IPS-15b (cell line): ENCODE measurements at regions not wholly inside any gene's neighbourhood (a gene's known extent, or its start where the extent isn't known, plus 50 kb on each side); places are given as distances from the start of the nearest gene placed in this dataset.

Experiments
- H3K27me3 ChIP-seq: one replicate; pipeline ENCODE4 v1.6.1; 2013; ENCODE audit warnings: low read length; ENCODE audit not compliant: control insufficient read depth, insufficient read depth
- H3K36me3 ChIP-seq: one replicate; pipeline ENCODE4 v1.6.1; 2013; ENCODE audit warnings: low read length; ENCODE audit not compliant: control insufficient read depth, insufficient read depth
- H3K4me1 ChIP-seq: one replicate; pipeline ENCODE4 v1.6.1; 2013; ENCODE audit warnings: mild to moderate bottlenecking, low read length; ENCODE audit not compliant: control insufficient read depth, insufficient read depth
- H3K4me3 ChIP-seq: one replicate; pipeline ENCODE4 v1.5.1; 2013; ENCODE audit warnings: low read depth, low read length
- H3K9ac ChIP-seq: one replicate; pipeline ENCODE4 v1.6.1; 2013; ENCODE audit warnings: low read depth, mild to moderate bottlenecking, low read length
- H3K9me3 ChIP-seq: one replicate; pipeline ENCODE4 v1.6.1; 2013; ENCODE audit warnings: mild to moderate bottlenecking, low read length; ENCODE audit not compliant: control insufficient read depth, insufficient read depth

DNA sequence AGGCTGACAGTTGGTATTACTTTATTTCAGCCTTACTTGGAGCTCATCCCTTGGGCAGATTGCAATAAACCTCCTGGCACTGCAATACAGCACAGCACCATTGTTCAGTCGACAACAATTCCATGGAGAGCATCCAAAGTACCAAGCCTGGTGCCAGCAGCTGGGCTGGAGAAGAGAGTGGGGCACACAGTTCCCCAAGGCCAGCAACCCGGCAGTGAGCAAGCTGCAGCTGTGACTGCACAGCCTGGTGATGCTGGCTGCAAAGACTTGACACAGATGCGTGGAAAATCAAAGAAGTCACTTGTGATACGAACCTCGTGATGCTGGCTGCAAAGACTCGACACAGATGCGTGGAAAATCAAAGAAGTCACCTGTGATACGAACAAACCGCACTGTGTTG, 125.4 kb downstream of the ATPSCKMT start:
- Histone ChIP-seq H3K4me3 (no peak overlapping the region), H3K9me3 (no peaks in the 10 kb centered on the region), H3K27me3 (no peaks in the 10 kb centered on the region), H3K9ac (no peak overlapping the region), H3K4me1 (no peaks in the 10 kb centered on the region), H3K36me3 (no peaks in the 10 kb centered on the region)

DNA sequence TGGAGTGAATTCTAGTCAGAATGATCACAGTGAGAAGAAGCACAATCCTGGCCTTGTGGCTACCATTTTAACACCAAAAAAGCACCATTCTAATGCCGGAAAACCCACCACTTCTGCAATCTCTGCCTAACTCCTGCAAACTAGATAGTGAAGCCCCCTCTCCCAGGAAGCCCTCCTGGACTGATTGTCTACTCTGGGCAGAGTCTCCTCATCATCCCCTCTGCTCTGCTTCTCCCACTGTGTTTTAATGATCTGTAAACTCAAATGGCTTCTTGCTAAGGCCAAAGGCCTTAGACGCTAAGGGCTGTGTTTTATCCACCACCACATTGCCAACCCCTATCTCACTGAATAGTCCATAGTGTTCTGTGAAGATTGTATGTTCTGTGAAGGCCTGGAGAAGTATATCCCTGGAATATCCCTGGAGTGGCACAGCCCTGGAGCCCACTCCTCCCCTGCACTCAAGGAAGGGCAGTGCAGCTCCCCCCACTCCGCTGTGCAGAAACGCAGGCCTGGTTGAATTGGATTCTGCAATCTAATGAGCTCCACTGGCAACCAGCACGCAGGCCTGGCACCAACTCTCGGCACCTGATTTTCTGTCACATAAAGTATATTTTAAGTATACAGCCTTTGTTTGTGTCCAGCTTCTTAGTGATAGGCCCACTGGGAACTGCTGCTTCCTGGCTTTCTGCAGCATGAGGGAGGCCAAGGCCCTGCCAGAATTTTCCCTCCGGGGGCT, 126.3 kb downstream of the ATPSCKMT start:
- H3K27me3 ChIP-seq, result no peaks in the 10 kb centered on the region
- no peaks in the 10 kb centered on the region for H3K4me1 ChIP-seq
- H3K9ac ChIP-seq, result no peak overlapping the region
- H3K4me3 ChIP-seq, result no peak overlapping the region
- H3K36me3 ChIP-seq, result no peaks in the 10 kb centered on the region
- H3K9me3 ChIP-seq, result no peaks in the 10 kb centered on the region

DNA sequence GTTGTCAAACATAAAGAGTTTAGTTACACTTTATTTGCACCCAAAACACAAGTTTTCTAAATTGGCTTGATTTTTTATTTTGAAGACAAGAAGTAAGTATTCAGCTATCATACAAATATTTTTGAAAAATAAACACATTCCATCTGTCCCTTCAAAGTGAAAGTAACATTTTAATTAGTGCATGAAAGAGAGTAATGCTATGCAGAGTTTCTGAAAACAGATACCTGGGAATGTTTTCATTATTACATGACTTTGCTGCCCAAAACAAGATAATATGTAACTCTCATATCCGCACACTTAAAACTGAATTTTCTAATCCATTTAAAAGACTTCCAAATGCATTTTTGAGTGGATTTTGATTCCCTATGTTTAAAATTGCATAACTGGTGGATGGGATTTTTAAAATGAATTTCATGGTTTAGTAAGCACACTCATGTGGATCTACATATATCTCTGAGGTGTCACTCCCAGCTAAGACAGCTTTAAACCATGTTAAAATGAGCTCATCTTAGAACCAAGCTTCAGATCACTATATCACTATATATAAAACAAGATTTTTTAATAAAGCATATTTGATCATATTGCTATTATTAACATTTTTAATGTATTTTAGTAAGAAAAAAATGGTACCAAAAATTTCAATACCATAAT, 127.5 kb downstream of the ATPSCKMT start:
- H3K9me3 ChIP-seq, result no peaks in the 10 kb centered on the region
- H3K9ac ChIP-seq, result no peak overlapping the region
- H3K36me3 ChIP-seq, result no peaks in the 10 kb centered on the region
- H3K4me3 ChIP-seq, result no peak overlapping the region
- no peaks in the 10 kb centered on the region for H3K27me3 ChIP-seq
- H3K4me1 ChIP-seq, result no peaks in the 10 kb centered on the region

DNA sequence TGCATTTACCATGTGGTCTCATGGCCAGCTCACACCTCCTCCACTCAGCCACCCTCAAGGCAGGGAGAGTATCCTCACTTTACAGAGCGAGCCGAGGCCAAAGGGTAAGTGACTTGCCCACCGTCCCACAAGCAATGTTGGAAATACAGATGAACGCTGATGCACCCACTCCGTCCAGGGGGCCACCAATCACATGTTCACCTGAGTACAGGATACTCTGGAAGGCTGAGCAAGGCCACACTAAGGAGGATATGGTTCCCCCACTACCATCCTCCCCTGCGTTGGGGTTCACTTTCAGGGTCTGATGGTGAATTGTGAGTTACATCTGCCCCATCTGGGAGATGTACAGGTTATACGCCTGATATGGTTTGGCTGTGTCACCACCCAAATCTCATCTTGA, 128.8 kb downstream of the ATPSCKMT start:
- Histone ChIP-seq H3K27me3 (no peaks in the 10 kb centered on the region), H3K4me1 (no peaks in the 10 kb centered on the region), H3K9ac (no peak overlapping the region), H3K9me3 (no peaks in the 10 kb centered on the region), H3K4me3 (no peak overlapping the region), H3K36me3 (no peaks in the 10 kb centered on the region)

DNA sequence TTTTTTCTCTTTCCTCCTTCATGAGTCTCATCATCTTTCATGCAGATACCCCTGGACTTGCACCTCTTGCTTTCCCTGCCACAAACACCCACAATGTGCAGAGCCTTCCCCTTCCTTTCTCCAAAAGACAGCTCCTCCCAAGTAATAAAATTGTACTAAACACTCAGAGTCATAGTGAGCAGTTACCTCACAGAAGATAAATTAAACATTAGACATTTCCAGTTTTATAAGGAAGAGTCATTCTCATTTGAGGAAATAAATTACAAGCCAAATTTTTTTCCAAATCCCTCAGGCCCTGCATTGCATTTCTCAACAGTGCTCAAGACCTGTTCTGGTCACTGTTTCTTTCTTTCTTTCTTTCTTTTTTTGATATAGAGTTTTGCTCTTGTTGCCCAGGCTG, 131.5 kb downstream of the ATPSCKMT start:
- no peak overlapping the region for H3K9ac ChIP-seq
- H3K27me3 ChIP-seq, result no peaks in the 10 kb centered on the region
- no peaks in the 10 kb centered on the region for H3K9me3 ChIP-seq
- H3K4me1 ChIP-seq, result no peaks in the 10 kb centered on the region
- no peaks in the 10 kb centered on the region for H3K36me3 ChIP-seq
- H3K4me3 ChIP-seq, result no peak overlapping the region

DNA sequence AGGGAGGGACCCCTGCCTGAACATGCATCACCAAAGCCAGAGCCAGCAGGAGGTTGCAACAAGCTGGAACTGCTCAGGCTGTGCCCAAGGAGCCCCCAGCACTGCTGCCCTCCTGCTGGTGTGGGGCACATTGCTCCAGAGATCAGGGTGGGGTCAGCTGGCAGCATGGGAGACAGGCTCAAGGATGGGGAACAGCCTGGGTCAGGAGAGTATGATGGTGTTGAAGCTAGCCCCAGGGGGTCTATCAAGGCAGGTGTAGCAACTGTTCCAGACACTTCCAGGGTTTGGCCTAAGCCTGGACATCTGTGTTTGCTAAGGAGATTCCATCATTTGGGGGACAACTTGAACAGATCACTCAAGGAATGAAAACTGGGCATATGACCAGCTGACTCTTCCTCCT, 133.1 kb downstream of the ATPSCKMT start:
- Histone ChIP-seq H3K36me3 (no peaks in the 10 kb centered on the region), H3K9ac (no peak overlapping the region), H3K4me3 (no peak overlapping the region), H3K27me3 (no peaks in the 10 kb centered on the region), H3K9me3 (no peaks in the 10 kb centered on the region), H3K4me1 (no peaks in the 10 kb centered on the region)

DNA sequence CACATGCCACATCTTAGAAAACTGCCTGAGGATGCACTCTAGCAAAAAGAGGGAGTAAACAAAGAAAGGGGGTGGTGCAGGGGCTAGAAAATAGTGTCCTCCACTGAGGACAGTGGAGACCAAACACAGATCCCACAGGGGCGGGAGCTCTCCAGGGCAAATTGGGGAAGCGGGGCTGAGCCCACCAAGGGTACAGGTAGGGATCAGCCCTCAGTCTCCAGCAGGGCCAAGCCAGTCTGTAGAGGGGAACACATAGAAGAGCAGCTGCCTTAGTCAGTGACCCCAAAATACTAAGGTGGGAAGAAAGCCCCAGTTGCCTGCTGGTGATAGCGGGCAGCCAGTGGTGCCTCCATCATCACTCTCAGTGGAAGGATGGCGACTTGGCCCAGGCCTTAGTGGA, 134.0 kb downstream of the ATPSCKMT start:
- H3K27me3 ChIP-seq, result no peaks in the 10 kb centered on the region
- H3K36me3 ChIP-seq, result no peaks in the 10 kb centered on the region
- no peaks in the 10 kb centered on the region for H3K4me1 ChIP-seq
- no peaks in the 10 kb centered on the region for H3K9me3 ChIP-seq
- no peak overlapping the region for H3K9ac ChIP-seq
- no peak overlapping the region for H3K4me3 ChIP-seq

DNA sequence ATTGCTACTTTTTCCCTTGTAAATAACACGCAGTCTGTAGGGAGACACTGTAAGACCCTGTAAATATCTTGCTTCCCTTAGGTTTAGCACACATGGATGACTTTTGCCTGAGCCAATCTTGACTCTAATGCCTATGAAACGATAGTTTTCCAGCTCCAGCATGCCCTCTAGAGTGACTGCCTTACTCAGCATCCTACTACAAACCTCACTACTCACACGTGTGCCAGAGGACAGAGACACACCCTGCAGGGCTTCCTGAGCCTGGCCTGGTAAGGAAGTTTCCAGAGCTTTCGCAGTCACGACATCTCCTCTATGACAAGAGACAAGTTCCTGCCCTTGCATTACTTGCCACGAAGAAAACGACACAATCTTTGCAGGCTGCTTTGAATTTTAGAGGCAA, 138.1 kb downstream of the ATPSCKMT start:
- Histone ChIP-seq H3K9ac (no peak overlapping the region), H3K27me3 (no peaks in the 10 kb centered on the region), H3K4me1 (no peaks in the 10 kb centered on the region), H3K36me3 (no peaks in the 10 kb centered on the region), H3K9me3 (no peaks in the 10 kb centered on the region), H3K4me3 (no peak overlapping the region)

DNA sequence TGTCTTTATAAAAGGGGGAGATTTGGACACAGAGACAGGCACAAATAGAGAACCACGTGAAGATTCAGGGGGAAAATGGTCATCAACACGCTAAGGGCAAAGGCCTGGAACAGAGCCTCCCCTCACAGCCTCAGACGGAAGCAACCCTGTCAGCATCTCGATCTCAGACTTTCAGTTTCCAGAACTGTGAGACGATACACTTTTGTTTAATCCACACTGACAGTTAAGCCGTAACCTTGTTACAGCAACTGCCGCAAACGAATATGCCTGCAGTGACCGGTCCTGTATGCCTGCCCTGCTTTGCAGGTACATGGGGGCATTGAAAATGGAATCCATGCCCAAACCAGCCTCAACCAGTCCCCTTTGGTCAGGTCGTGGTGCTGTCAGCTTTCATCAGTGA, 139.5 kb downstream of the ATPSCKMT start:
- Histone ChIP-seq H3K9me3 (no peaks in the 10 kb centered on the region), H3K4me3 (no peak overlapping the region), H3K4me1 (no peaks in the 10 kb centered on the region), H3K9ac (no peak overlapping the region), H3K36me3 (no peaks in the 10 kb centered on the region), H3K27me3 (no peaks in the 10 kb centered on the region)

DNA sequence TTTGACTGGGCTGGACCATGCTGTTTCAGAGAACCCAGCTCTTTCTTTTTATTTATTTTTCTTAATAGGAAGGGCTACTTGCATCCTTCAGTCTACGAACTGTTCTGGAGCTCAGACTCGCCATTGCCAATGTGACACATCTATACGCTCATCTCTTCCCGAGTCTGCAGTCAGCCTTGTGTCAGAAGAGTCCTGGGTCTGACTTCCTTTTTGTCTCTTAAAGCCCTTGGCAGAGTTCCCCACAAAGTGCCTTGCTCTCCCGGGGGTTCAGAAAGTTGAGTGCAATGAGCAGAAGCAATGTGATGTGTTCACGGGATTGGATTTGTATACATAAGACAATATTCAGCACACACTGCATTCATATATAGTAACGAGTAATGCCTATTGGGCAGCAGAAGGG, 140.4 kb downstream of the ATPSCKMT start:
- Histone ChIP-seq H3K9me3 (no peaks in the 10 kb centered on the region), H3K4me3 (no peak overlapping the region), H3K4me1 (peaks cover 1% of the 10 kb centered on the region), H3K27me3 (no peaks in the 10 kb centered on the region), H3K9ac (no peak overlapping the region), H3K36me3 (no peaks in the 10 kb centered on the region)

DNA sequence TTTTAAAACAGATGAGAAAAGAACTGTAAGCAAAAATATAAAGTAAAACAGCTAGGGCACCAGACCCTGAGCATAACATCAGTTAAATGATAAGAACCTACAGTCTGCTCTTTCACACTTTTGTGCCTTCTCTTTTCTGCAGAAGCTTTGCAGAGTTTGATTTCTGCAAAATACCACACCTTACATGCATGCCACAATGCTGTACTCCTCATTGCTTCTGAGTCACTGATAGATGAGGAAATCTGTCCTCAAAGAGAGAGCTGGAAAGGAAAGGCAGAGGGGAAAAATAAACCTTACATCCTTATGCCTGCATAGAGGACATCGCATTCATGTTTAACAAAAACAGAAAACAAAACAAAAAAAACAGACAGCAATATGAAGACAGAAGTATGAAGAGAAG, 142.9 kb downstream of the ATPSCKMT start:
- Histone ChIP-seq H3K36me3 (no peaks in the 10 kb centered on the region), H3K4me1 (peaks cover 6% of the 10 kb centered on the region), H3K9ac (no peak overlapping the region), H3K9me3 (no peaks in the 10 kb centered on the region), H3K4me3 (no peak overlapping the region), H3K27me3 (no peaks in the 10 kb centered on the region)

DNA sequence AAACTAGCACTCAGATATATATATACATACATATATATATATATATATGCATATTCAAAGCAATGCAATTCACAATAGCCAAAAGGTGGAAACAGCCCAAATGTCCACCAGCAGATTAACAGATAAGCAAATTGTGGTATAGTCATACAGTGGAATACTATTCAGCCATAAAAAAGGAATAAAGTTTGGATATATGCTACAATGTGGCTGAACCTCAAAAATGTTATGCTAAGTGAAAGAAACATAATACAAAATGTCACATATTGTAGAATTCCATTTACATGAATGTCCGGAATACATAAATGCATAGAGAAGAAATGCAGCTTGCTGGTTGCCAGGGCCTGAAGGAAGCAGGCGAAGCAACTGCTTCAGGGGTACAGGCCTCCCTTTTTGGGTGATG, 143.4 kb downstream of the ATPSCKMT start:
- H3K9ac ChIP-seq, result no peak overlapping the region
- H3K36me3 ChIP-seq, result no peaks in the 10 kb centered on the region
- H3K9me3 ChIP-seq, result no peaks in the 10 kb centered on the region
- H3K4me3 ChIP-seq, result no peak overlapping the region
- no peaks in the 10 kb centered on the region for H3K27me3 ChIP-seq
- H3K4me1 ChIP-seq, result peaks cover 10% of the 10 kb centered on the region
